Prostate gland (tissue), 2 donors: ENCODE measurements at regions not wholly inside any gene's neighbourhood (a gene's known extent, or its start where the extent isn't known, plus 50 kb on each side); places are given as distances from the start of the nearest gene placed in this dataset.

Source experiments
- DNase-seq: peaks from one replicate; pipeline ENCODE4 v3.0.0-alpha.2; 2019; ENCODE audit warnings: low spot score
- H3K27ac ChIP-seq, 2 donors: fragments of 200-600 bp; sonication (generic); 2 replicates each; pipeline ENCODE4 v1.5.1; 2017 to 2019
- H3K27me3 ChIP-seq: fragments of 200-600 bp; sonication (generic); replicated peaks from 2 replicates; pipeline ENCODE4 v1.5.1; 2019; ENCODE audit not compliant: insufficient read depth
- H3K36me3 ChIP-seq, 2 donors: fragments of 200-600 bp; sonication (generic); 1 replicate in 1 of 2; 2 replicates in 1 of 2; pipeline versions ENCODE4 v1.5.1 to v1.8.1; 2017 to 2019
- H3K4me1 ChIP-seq: fragments of 200-600 bp; sonication (generic); replicated peaks from 2 replicates; pipeline ENCODE4 v1.5.1; 2019
- H3K4me3 ChIP-seq, 2 donors: fragments of 200-600 bp; sonication (generic); 2 replicates each; pipeline ENCODE4 v1.5.1; 2017 to 2019
- H3K9me3 ChIP-seq: fragments of 200-600 bp; sonication (generic); 2 replicates; pipeline ENCODE4 v1.5.1; 2017
- CTCF ChIP-seq, 4 experiments: fragments of 200-600 bp in 2 of 4; fragments of 450-650 bp in 2 of 4; sonication (generic) in 2 of 4; IDR thresholded peaks; 1 replicate in 3 of 4; 2 replicates in 1 of 4; pipeline ENCODE4 v1.5.1; 2016 to 2019; ENCODE audit warnings: antibody characterized with exemption in 4 of 4, mild to moderate bottlenecking in 2 of 4, moderate library complexity in 2 of 4
- POLR2A ChIP-seq: fragments of 450-650 bp; IDR thresholded peaks from one replicate; pipeline ENCODE4 v1.6.1; 2016; ENCODE audit warnings: antibody characterized with exemption, mild to moderate bottlenecking
- POLR2AphosphoS5 ChIP-seq: sonication (generic); formaldehyde crosslinking; IDR thresholded peaks from one replicate; pipeline ENCODE4 v1.6.1; 2017; ENCODE audit warnings: antibody characterized with exemption
- WGBS: methylation state at CpG from one replicate; pipeline ENCODE4 v1.1.5; 2018; 5-methylcytosine and 5-hydroxymethylcytosine counted together
- intact Hi-C: fragments of 100-400 bp; cut with DNase I; formaldehyde crosslinking; loops from one replicate; pipeline ENCODE4 v1.14.2; 2022

- no peak overlapping the region for H3K4me3 ChIP-seq
- H3K27me3 ChIP-seq: no peaks in the 10 kb centered on the region
- no peak for DNase-seq
- intact Hi-C loops: no loop called here
- H3K36me3 ChIP-seq: no peaks in the 10 kb centered on the region
- H3K27ac ChIP-seq: no peak overlapping the region
- H3K9me3 ChIP-seq: no peaks in the 10 kb centered on the region
- H3K4me1 ChIP-seq: no peaks in the 10 kb centered on the region
- TF ChIP-seq POLR2AphosphoS5 (no peak), CTCF (IDR thresholded peaks at IDR 0.05) (no peak), POLR2A (no peak)
Measured at GRCh38 chr11:23509023-23509422, 648.7 kb upstream of the CCDC179 start.

GRCh38 chr11:23509821-23510220, 649.5 kb upstream of the CCDC179 start:
- intact Hi-C loops: no loop called here
- WGBS: 67% methylated on average over 2 of the region's 2 CpGs
- H3K4me3 ChIP-seq: no peak overlapping the region
- TF ChIP-seq POLR2A (no peak), CTCF (IDR thresholded peaks at IDR 0.05) (no peak), POLR2AphosphoS5 (no peak)
- no peak overlapping the region for H3K27ac ChIP-seq
- H3K27me3 ChIP-seq: no peaks in the 10 kb centered on the region
- DNase-seq: no peak
- H3K4me1 ChIP-seq: no peaks in the 10 kb centered on the region
- no peaks in the 10 kb centered on the region for H3K9me3 ChIP-seq
- H3K36me3 ChIP-seq: no peaks in the 10 kb centered on the region

- no peaks in the 10 kb centered on the region for H3K9me3 ChIP-seq
- DNase-seq: no peak
- intact Hi-C loops: no loop called here
- no peak for TF ChIP-seq POLR2AphosphoS5
- no peak for TF ChIP-seq CTCF (IDR thresholded peaks at IDR 0.05)
- TF ChIP-seq POLR2A: no peak
- H3K27me3 ChIP-seq: no peaks in the 10 kb centered on the region
- no peak overlapping the region for H3K27ac ChIP-seq
- no peaks in the 10 kb centered on the region for H3K4me1 ChIP-seq
- no peak overlapping the region for H3K4me3 ChIP-seq
- no peaks in the 10 kb centered on the region for H3K36me3 ChIP-seq
- 84% methylated on average over 2 of the region's 2 CpGs for WGBS
Measured at GRCh38 chr11:23519194-23519593, 658.9 kb upstream of the CCDC179 start.

- no peak for TF ChIP-seq CTCF (IDR thresholded peaks at IDR 0.05)
- no peak for TF ChIP-seq POLR2A
- no peak for TF ChIP-seq POLR2AphosphoS5
- intact Hi-C loops: no loop called here
- 91% methylated on average over 11 of the region's 11 CpGs for WGBS
Measured at GRCh38 chr11:23520226-23520960, 660.1 kb upstream of the CCDC179 start.

GRCh38 chr11:23536907-23537306, 676.6 kb upstream of the CCDC179 start:
- Histone ChIP-seq H3K27ac (no peak overlapping the region), H3K27me3 (no peaks in the 10 kb centered on the region), H3K4me3 (no peak overlapping the region), H3K36me3 (no peaks in the 10 kb centered on the region), H3K9me3 (no peaks in the 10 kb centered on the region), H3K4me1 (no peaks in the 10 kb centered on the region)
- 85% methylated on average over 4 of the region's 4 CpGs for WGBS
- intact Hi-C loops: no loop called here
- TF ChIP-seq CTCF (IDR thresholded peaks at IDR 0.05) (no peak), POLR2A (no peak), POLR2AphosphoS5 (no peak)
- no peak for DNase-seq

More at GRCh38 chr11:23520226-23520960, 660.1 kb upstream of the CCDC179 start:
- Histone ChIP-seq H3K9me3 (no peaks in the 10 kb centered on the region), H3K27me3 (no peaks in the 10 kb centered on the region), H3K4me3 (no peak overlapping the region), H3K27ac (no peak overlapping the region), H3K4me1 (no peaks in the 10 kb centered on the region), H3K36me3 (no peaks in the 10 kb centered on the region)
- DNase-seq: no peak
